ENCODE measurements at regions not wholly inside any gene's neighbourhood (a gene's known extent, or its start where the extent isn't known, plus 50 kb on each side); places are given as distances from the start of the nearest gene placed in this dataset.
"Not testable (repeated sequence)": the region's sequence is repeated elsewhere in the genome, so short reads cannot be mapped to it uniquely, and the experiment has no call there.

- no peak for DNase-seq (ENCODE audit: low read depth in 4 of 4, low spot score in 3 of 4)
These were observed 107.2 kb upstream of the L3MBTL4 start for GRCh38 chr18:6521803-6522418.

DNA sequence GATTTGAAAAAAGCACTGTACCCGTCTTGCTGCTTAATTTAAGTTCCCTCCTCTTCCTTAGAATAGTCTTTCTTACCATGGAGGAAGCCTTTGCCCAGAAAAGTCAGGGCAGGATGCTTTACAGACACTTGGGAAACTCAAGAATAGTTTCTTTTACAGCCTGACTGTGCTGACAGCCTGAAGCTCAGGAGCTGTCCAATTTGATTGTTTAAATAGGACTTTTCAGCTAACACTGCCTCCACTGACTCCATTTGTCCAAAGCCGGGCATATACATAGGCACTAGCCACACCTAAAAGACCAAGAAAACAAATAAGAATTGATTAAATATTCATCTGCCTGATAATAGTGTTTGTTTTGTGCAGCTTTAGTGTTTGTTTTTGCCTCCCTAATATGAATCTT lies 110.9 kb upstream of the L3MBTL4 start:
- DNase-seq (ENCODE audit: low read depth in 4 of 4, low spot score in 3 of 4) = no peak

DNA sequence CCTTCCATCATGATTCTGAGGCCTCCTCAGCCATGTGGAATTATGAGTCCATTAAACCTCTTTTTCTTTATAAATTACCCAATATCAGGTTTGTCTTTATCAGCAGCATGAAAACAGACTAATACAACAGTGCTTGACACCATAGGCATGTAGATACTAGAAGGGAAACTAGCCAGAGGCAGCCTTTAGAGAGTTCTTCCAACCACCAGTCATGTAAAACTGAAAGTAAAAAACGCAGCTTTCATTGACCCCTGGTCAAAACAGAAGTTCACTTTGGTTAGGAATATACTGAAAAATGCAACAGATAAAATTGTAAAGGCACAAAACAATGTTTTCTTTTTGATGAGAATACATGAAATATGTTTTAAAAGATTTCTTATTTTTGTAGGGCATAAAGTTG lies 122.8 kb upstream of the L3MBTL4 start:
- DNase-seq (ENCODE audit: low read depth in 4 of 4, low spot score in 3 of 4) = no peak

GRCh38 chr18:6541131-6541679 lies 126.5 kb upstream of the L3MBTL4 start:
- DNase-seq (ENCODE audit: low read depth in 4 of 4, low spot score in 3 of 4) = not testable (repeated sequence)

DNA sequence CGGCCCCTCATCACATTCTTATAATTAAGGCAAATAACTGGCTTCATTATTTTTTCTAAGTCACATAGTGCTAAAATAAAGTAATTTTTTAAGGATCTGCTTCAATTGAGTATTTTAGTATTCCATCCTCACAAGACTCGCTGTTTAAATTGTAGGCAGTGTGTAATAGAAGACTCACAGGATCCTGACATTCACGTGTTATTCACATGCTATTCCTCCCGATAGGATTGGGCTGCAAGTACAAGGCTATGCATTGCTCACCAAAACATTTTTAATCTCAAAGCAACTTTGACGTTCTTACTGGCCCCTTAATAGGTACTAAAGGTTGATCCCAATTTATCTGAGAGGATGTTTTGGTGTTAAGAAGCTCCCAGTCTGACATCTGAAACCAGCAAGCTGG lies 127.6 kb upstream of the L3MBTL4 start:
- DNase-seq (ENCODE audit: low read depth in 4 of 4, low spot score in 3 of 4) = no peak

DNA sequence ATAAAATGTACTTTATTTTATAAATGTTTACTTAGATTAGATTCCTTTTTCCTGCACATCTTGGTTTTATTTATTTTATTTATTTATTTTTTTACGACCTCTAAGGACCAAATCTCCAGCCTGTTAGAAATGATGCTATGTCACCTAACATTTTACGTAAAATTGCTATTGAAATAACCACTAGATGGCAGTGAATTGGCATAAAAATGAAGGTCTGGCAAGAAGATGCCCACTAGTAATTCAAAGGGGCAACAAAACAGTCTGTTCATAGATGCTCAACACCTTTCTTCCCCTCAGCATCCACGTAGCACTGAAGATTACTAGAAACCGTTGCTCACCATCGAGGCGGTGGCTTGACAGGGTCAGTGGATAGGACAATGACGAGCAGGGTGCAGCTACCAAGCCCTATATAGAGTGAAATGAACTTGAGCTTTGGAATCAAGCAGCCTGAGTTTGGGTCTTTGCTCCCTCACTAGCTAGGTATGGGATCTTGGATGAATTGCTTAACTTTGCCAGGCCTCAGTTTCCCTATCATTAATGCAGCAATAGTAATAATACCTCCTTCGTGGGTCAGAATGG lies 128.7 kb upstream of the L3MBTL4 start:
- DNase-seq (ENCODE audit: low read depth in 4 of 4, low spot score in 3 of 4) = no peak

DNA sequence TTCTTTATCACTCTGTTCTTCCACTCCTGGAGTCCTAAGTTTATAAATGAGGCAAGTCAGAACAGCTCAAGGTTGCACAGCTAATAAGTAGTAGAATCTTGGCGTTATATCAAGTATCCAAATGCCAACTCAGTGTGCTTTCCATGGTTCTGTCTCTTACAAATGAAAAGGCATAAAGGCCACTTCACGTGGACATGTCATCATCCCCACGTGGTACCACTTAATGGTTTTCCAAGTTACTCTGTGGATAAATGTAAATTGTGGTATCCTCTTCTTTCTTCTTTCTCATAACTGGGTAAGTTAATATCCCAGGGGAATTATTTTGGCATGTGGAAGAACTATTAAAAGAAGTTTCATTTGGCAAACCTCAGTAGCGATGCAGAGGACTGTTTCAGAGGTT lies 131.5 kb upstream of the L3MBTL4 start:
- DNase-seq (ENCODE audit: low read depth in 4 of 4, low spot score in 3 of 4) = no peak

- DNase-seq (ENCODE audit: low read depth in 4 of 4, low spot score in 3 of 4) = no peak
These were observed 132.8 kb upstream of the L3MBTL4 start for GRCh38 chr18:6547476-6547875.

GRCh38 chr18:6553234-6553900 lies 138.7 kb upstream of the L3MBTL4 start:
- DNase-seq (ENCODE audit: low read depth in 4 of 4, low spot score in 3 of 4) = no peak

- DNase-seq (ENCODE audit: low read depth in 4 of 4, low spot score in 3 of 4) = no peak
These were observed 142.5 kb upstream of the L3MBTL4 start for GRCh38 chr18:6557057-6557769.

- DNase-seq (ENCODE audit: low read depth in 4 of 4, low spot score in 3 of 4) = no peak
These were observed 143.1 kb upstream of the L3MBTL4 start for GRCh38 chr18:6557770-6558248.

GRCh38 chr18:6558446-6559156 lies 143.9 kb upstream of the L3MBTL4 start:
- no peak for DNase-seq (ENCODE audit: low read depth in 4 of 4, low spot score in 3 of 4)

DNA sequence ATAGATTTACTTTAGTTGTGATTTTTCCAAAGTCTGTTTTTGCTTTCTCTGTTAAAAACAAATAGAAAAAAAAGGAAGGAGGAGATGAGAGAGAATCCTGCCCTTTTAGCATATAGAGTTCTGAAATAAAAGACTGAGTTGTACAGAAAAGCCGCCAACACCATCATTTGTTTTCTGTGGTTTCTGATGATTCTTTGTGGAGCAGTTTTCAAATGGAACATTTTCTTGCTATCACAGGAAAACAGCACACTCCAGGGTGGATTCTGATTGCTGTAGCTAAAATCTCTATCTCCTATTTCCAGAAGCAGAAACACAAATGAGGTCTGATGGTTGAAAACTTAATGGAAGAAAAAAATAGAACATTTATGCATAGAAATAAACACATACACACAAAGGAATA lies 144.6 kb upstream of the L3MBTL4 start:
- no peak for DNase-seq (ENCODE audit: low read depth in 4 of 4, low spot score in 3 of 4)

- DNase-seq (ENCODE audit: low read depth in 4 of 4, low spot score in 3 of 4) = no peak
These were observed 146.3 kb upstream of the L3MBTL4 start for GRCh38 chr18:6561016-6561415.

DNA sequence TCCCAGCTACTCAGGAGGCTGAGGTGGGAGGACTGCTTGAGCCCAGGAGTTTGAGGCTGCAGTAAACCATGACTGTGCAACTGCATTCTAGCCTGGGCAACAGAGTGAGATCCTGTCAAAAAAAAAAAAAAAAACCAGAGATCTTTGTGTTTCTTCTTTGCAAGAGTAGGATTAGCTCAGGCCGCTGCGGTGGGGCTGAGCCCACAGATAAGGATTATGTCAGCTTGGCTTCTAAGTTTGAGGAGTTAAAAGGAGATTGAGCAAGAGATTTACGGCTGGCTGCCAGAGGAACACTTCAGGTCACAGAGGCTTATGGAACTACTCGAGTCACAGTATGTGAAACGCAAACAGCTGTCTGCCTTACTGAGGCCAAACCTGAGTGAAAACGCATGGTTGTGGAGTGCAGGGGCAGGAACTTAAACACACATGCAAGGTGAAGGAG lies 146.7 kb upstream of the L3MBTL4 start:
- peak in 1 of 4 donors; percentile 32 for DNase-seq (ENCODE audit: low read depth in 4 of 4, low spot score in 3 of 4)

GRCh38 chr18:6561862-6562291 lies 147.2 kb upstream of the L3MBTL4 start:
- DNase-seq (ENCODE audit: low read depth in 4 of 4, low spot score in 3 of 4) = no peak

- DNase-seq (ENCODE audit: low read depth in 4 of 4, low spot score in 3 of 4) = no peak
These were observed 149.2 kb upstream of the L3MBTL4 start for GRCh38 chr18:6563896-6564295.

DNA sequence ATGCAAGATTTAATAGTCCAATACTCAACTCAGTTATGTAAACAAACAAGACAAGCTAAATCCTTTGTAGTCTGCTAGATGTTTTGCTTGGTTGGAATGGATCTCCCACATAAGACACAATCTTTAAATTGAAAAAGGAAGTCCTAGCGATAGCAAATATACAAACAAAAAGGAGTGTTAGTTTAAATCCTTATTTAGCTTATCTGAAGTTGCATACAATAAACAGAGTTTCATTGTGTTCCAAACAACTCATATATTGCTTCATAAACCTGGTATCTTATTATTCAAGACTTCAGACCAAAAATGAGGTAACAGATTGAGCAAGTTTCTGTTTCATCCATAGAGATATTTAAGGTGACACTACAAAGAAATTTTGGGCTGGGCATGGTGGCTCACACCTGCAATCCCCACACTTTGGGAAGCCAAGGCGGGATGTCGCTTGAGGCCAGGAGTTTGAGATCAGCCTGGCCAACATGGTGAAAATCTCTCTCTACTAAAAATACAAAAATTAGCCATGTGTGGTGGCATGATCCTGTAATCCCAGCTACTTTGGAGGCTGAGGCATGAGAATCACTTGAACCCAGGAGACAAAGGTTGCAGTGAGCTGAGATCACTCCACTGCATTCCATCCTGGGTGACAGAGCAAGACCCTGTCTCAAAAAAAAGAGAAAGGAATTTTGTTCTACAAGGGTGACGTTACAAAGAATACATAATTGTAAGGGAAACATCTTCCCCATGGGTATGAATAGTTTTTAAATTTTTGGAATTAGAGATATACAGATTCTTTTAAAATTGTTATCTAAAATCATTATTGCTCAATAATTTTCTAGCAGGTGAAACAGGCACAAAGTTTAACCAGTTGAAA lies 150.5 kb upstream of the L3MBTL4 start:
- DNase-seq (ENCODE audit: low read depth in 4 of 4, low spot score in 3 of 4) = no peak

DNA sequence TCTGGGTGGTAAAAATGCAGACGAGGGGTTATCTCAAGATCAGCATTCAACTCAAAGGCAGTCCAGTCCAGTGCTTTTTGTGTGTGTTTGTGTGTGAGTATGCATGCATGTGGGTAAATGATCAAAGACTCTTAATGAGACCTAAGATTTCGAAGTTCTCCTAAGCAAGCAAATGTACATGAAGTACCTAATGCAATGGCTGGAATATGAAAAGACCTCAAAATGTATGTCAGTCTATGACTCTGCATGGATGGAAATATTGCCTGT lies 151.0 kb upstream of the L3MBTL4 start:
- no peak for DNase-seq (ENCODE audit: low read depth in 4 of 4, low spot score in 3 of 4)

Data from right renal pelvis (tissue), 4 donors.